Gastroesophageal sphincter (tissue), 4 donors: ENCODE measurements at regions not wholly inside any gene's neighbourhood (a gene's known extent, or its start where the extent isn't known, plus 50 kb on each side); places are given as distances from the start of the nearest gene placed in this dataset.

Source experiments
- ATAC-seq: fragments of 150-250 bp; one replicate; pipeline ENCODE4 v1.9.1; 2016; ENCODE audit warnings: mild to moderate bottlenecking, moderate library complexity
- H3K27ac ChIP-seq, 4 donors: fragments of 200-600 bp; sonication (generic) in 3 of 4; 1 replicate in 3 of 4; 2 replicates in 1 of 4; pipeline ENCODE4 v1.5.1; 2016 to 2019
- H3K27me3 ChIP-seq: fragments of 200-600 bp; sonication (generic); one replicate; pipeline ENCODE4 v1.5.1; 2019
- H3K36me3 ChIP-seq, 2 donors: fragments of 200-600 bp; sonication (generic); one replicate each; pipeline ENCODE4 v1.5.1; 2019; ENCODE audit warnings: control low read depth in 1 of 2
- H3K4me1 ChIP-seq, 3 donors: fragments of 200-600 bp; sonication (generic); 1 replicate in 2 of 3; 2 replicates in 1 of 3; pipeline ENCODE4 v1.5.1; 2016 to 2019; ENCODE audit warnings: control low read depth in 2 of 3
- H3K4me3 ChIP-seq, 2 donors: fragments of 200-600 bp; sonication (generic); one replicate each; pipeline ENCODE4 v1.5.1; 2019; ENCODE audit warnings: mild to moderate bottlenecking in 1 of 2, moderate library complexity in 1 of 2
- H3K9me3 ChIP-seq, 3 donors: fragments of 200-600 bp; sonication (generic); one replicate each; pipeline ENCODE4 v1.5.1; 2017 to 2019; ENCODE audit warnings: control low read depth in 2 of 3
- CTCF ChIP-seq, 4 experiments: fragments of 200-600 bp in 2 of 4; fragments of 450-650 bp in 2 of 4; sonication (generic) in 1 of 4; IDR thresholded peaks; one replicate each; pipeline ENCODE4 v1.5.1; 2017 to 2019; ENCODE audit warnings: antibody characterized with exemption in 4 of 4, mild to moderate bottlenecking in 2 of 4, moderate library complexity in 2 of 4
- EP300 ChIP-seq: sonication (generic); formaldehyde crosslinking; IDR thresholded peaks from one replicate; pipeline ENCODE4 v1.6.1; 2017; ENCODE audit warnings: antibody characterized with exemption, mild to moderate bottlenecking
- POLR2A ChIP-seq, 2 donors: fragments of 450-650 bp; IDR thresholded peaks; one replicate each; pipeline ENCODE4 v1.6.1; 2017; ENCODE audit warnings: antibody characterized with exemption in 2 of 2, mild to moderate bottlenecking in 2 of 2, moderate library complexity in 1 of 2
- POLR2AphosphoS5 ChIP-seq: sonication (generic); formaldehyde crosslinking; IDR thresholded peaks from one replicate; pipeline ENCODE4 v1.6.1; 2017; ENCODE audit warnings: antibody characterized with exemption
- WGBS, 2 donors: methylation state at CpG; one replicate each; pipeline ENCODE4 v1.1.5; 2018; ENCODE audit warnings: low coverage in 1 of 2; 5-methylcytosine and 5-hydroxymethylcytosine counted together

DNA sequence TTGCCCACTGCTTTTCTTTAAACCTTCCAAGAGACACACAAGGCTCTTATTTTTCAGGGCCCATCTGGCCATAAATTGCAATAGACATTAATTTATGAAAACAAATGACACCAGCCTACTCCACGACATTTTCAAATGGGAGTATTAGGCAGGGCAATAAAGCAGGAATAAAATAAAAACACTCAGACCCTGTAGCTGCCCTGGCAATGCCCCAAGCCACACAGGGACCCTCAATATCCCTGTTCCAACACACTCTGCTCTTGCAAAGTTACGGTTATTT, 550.8 kb upstream of the TNP1 start:
- Histone ChIP-seq H3K9me3 (no peaks in the 10 kb centered on the region), H3K36me3 (no peaks in the 10 kb centered on the region), H3K4me1 (peaks cover 7 to 45% (median 23%) of the 10 kb centered on the region in 3 donors), H3K27me3 (no peaks in the 10 kb centered on the region), H3K4me3 (no peak overlapping the region), H3K27ac (no peak overlapping the region)
- ATAC-seq = no peak
- WGBS, 2 donors = 44 to 63% methylated on average over 2 of the region's 2 CpGs
- no peak for TF ChIP-seq POLR2AphosphoS5
- TF ChIP-seq EP300 = no peak
- TF ChIP-seq CTCF (IDR thresholded peaks at IDR 0.05) = no peak
- TF ChIP-seq POLR2A (IDR thresholded peaks at IDR 0.05) = no peak

DNA sequence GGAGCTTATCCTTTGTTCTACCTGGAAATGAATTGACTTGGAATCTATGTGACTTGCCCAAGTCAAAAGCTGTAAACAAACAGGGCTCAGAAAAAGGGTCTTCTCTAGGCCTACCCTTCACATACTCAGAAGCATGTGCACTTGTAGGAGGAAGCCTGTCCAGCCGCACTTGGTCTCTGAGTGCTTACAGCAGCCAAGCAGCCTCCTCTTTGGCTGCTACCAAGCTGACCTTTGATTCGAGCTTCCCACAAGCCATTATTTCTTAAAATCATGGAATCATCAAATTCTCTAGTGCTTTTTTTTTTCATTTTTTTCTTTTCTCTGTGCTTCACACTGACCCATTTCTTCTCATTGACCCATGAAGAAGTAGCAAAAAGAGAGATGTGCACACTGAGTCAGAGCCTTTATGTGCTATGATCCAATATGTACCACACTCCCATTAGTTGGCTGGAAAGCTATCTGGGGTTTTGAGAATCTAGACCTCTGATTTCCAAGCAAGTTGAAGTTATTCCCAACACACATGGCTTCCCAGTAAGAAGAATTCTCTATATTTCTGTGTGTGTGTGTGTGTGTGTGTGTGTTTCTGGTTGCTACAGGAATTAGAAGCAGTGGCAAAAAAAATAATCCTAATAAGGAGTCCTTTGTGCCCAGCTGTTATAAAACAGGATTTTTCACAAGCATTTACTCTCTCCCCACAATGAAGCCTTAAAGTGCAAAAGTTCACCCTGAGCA, 550.3 kb upstream of the TNP1 start:
- no peaks in the 10 kb centered on the region for H3K36me3 ChIP-seq
- H3K27ac ChIP-seq = no peak overlapping the region
- peaks cover 7 to 45% (median 23%) of the 10 kb centered on the region in 3 donors for H3K4me1 ChIP-seq
- no peaks in the 10 kb centered on the region for H3K9me3 ChIP-seq
- ATAC-seq = no peak
- H3K4me3 ChIP-seq = no peak overlapping the region
- H3K27me3 ChIP-seq = no peaks in the 10 kb centered on the region
- no peak for TF ChIP-seq EP300
- WGBS, 2 donors = 48 to 63% methylated on average over 2 of the region's 2 CpGs

DNA sequence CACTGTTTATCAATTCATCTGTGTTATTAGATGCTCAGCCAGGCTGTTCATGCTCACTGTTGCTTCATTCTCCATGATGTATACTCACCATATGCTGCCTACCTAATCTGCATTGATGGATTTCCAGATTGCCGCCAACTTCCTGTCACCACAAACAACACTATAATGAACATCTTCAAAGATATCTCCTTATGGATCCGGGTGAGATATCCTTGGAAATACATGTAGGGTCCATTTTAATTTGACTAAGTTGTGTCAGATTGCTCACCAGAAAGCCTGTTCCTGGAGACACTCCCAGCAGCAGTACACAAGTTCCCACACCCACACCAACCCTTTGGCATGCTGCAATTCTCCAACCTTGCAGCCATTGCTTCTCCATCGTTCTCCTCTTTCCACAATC, 547.5 kb upstream of the TNP1 start:
- Histone ChIP-seq H3K4me3 (no peak overlapping the region), H3K27ac (no peak overlapping the region), H3K9me3 (no peaks in the 10 kb centered on the region), H3K36me3 (no peaks in the 10 kb centered on the region), H3K27me3 (no peaks in the 10 kb centered on the region), H3K4me1 (peaks cover 0 to 57% (median 22%) of the 10 kb centered on the region in 3 donors)
- TF ChIP-seq POLR2A (IDR thresholded peaks at IDR 0.05) (no peak), POLR2AphosphoS5 (no peak), EP300 (no peak), CTCF (IDR thresholded peaks at IDR 0.05) (no peak)
- 81 to 100% methylated on average over 3 of the region's 3 CpGs for WGBS, 2 donors
- no peak for ATAC-seq

GRCh38 chr2:217404236-217404760, 544.4 kb upstream of the TNP1 start:
- 44 to 58% methylated on average over 2 of the region's 2 CpGs for WGBS, 2 donors
- no peaks in the 10 kb centered on the region for H3K36me3 ChIP-seq
- no peak overlapping the region for H3K4me3 ChIP-seq
- H3K27me3 ChIP-seq = no peaks in the 10 kb centered on the region
- peak overlapping the region in 2 of 4 donors; percentile 74 to 76 for H3K27ac ChIP-seq
- ATAC-seq = no peak
- H3K4me1 ChIP-seq = peaks cover 0 to 41% (median 10%) of the 10 kb centered on the region in 3 donors
- TF ChIP-seq EP300 (no peak), CTCF (IDR thresholded peaks at IDR 0.05) (no peak), POLR2A (IDR thresholded peaks at IDR 0.05) (no peak), POLR2AphosphoS5 (no peak)
- no peaks in the 10 kb centered on the region for H3K9me3 ChIP-seq

GRCh38 chr2:217402761-217403383, 543.0 kb upstream of the TNP1 start:
- Histone ChIP-seq H3K36me3 (no peaks in the 10 kb centered on the region), H3K27me3 (no peaks in the 10 kb centered on the region), H3K4me3 (no peak overlapping the region), H3K27ac (peak overlapping the region; percentile 70 to 76 (median 73)), H3K4me1 (peaks cover 0 to 53% (median 10%) of the 10 kb centered on the region in 3 donors), H3K9me3 (no peaks in the 10 kb centered on the region)
- ATAC-seq = peak; percentile 66
- WGBS, 2 donors = 8 to 22% methylated on average over 5 to 6 of the region's 6 CpGs
- TF ChIP-seq POLR2A (IDR thresholded peaks at IDR 0.05) (no peak), POLR2AphosphoS5 (peak; percentile 60)

DNA sequence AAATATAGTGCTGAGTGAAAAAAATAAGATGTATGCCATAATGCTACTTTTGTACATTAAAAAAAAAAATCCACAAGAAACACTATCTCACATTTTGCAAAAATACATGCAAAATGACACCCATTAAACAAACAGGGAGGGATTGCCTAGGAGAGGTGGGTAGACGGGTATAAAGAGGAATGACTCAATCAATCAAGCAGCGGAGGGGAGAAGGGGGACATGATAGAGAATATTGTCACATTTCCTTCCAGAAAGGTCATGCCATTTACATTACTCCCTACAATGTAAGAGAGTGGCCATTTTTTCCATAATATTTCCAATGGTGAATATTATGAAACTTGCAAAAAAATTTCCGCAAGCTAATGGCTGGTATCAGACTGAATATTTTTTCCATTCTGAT, 542.3 kb upstream of the TNP1 start:
- Histone ChIP-seq H3K27ac (peak overlapping the region; percentile 59 to 76 (median 72)), H3K36me3 (no peaks in the 10 kb centered on the region), H3K27me3 (no peaks in the 10 kb centered on the region), H3K4me1 (peaks cover 0 to 60% (median 10%) of the 10 kb centered on the region in 3 donors), H3K4me3 (no peak overlapping the region), H3K9me3 (no peaks in the 10 kb centered on the region)
- TF ChIP-seq POLR2A (IDR thresholded peaks at IDR 0.05) = no peak
- no peak for TF ChIP-seq EP300
- no peak for TF ChIP-seq POLR2AphosphoS5
- TF ChIP-seq CTCF (IDR thresholded peaks at IDR 0.05) = no peak
- ATAC-seq = no peak
- WGBS, 2 donors = 77 to 83% methylated on average over 3 of the region's 3 CpGs
